ENCODE measurements at regions not wholly inside any gene's neighbourhood (a gene's known extent, or its start where the extent isn't known, plus 50 kb on each side); places are given as distances from the start of the nearest gene placed in this dataset.
"Not testable (repeated sequence)": the region's sequence is repeated elsewhere in the genome, so short reads cannot be mapped to it uniquely, and the experiment has no call there.

DNA sequence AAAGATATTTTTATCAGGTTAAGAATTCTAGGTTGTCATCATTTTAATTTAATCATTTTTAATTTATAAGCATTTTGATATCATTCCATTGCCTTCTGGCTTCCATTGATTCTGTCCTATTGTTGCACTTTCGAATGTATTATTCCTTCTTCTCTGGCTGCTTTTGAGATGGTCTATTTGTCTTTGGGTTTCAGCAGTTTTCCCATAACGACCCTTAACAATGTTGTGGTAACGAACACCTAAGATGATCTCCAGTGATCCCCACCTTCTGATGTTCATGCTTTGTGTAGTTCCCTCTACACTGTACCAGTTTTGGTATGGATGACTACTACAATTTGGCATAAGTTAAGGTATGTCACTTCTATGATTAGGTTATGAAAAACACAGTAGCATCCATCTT lies 59.9 kb downstream of the MINAR1 start:
- ChIA-PET POLR2A (no interaction called here), CTCF (no interaction called here)
- no peaks in the 10 kb centered on the region for H3K4me1 Mint-ChIP-seq (ENCODE audit: low read depth)
- H3K4me3 Mint-ChIP-seq = no peak overlapping the region
- H3K9me3 Mint-ChIP-seq = no peaks in the 10 kb centered on the region
- peaks cover 14% of the 10 kb centered on the region for H3K27me3 Mint-ChIP-seq
- H3K27ac Mint-ChIP-seq = no peak overlapping the region
- no peaks in the 10 kb centered on the region for H3K36me3 Mint-ChIP-seq
- intact Hi-C loops (cut with micrococcal nuclease) = no loop called here
- no peak for DNase-seq

DNA sequence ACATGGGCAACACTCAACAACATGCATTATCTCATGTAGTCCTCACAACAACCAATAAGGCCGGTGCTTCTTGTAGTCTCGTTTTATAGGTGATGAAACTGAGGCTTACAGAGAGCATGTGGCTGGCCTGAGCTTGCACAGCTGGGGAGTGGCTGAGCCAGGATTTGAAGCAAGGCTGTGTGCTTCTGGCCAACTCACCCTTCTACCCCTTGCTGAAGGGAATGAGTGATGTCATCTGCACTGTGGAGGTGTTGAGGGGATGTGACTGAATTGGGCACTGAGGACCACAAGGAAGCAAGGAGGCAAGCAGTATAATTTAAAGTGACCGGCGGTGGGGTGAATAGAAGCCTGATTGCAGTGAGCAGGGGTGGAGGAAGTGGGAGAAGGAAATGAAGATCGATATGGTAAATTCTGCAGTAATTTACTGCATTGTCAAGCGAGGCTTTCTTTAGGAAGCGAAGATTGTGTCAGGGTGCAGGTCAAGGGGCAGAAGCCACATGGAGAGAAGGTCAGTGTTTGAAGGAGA lies 62.3 kb downstream of the MINAR1 start:
- Mint-ChIP-seq H3K36me3 (no peaks in the 10 kb centered on the region), H3K9me3 (no peaks in the 10 kb centered on the region), H3K4me1 (ENCODE audit: low read depth) (no peaks in the 10 kb centered on the region), H3K27me3 (peaks cover 16% of the 10 kb centered on the region), H3K4me3 (no peak overlapping the region), H3K27ac (no peak overlapping the region)
- ChIA-PET CTCF (no interaction called here), POLR2A (no interaction called here)
- DNase-seq = no peak
- intact Hi-C loops (cut with micrococcal nuclease) = no loop called here

DNA sequence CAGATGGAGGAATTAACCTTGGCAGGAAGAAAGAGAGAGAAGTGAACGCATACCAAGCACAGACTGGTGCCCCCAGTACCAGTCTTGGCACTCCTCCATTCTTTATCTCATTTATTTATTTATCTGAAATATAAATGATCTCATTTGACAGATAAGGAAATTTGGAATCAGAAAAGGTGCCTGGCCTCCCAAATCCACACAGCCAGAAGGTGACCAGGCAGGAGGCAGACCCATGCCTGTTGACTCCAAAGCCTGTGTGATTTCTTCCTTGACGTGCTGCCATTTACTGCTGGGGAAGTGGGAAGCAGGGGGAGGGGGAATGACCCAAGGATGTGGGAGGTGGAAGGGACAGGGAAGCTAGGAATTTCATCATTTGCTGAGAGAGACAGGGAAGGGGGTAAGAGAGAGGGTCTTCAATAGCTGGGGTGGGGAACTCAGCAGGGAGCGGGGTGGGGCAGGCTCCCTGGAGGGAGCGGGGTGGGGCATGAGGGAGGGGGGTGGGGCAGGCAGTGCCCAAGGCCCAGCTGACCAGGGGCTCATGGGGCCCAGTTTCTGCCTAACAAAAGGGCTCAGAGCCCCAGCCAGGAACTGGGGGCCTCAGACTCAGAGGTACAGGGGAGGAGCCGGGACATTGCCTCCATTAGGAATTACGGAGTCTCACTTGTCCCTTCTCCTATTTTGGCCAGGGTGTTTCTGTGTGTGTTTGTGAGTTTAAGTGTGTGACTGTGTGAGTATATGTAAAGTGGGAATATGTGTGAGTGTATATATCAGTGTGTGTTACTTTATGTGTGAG lies 63.0 kb downstream of the MINAR1 start:
- CTCF ChIA-PET = no interaction called here
- no peaks in the 10 kb centered on the region for H3K36me3 Mint-ChIP-seq
- no peaks in the 10 kb centered on the region for H3K9me3 Mint-ChIP-seq
- no peak overlapping the region for H3K4me3 Mint-ChIP-seq
- no peak for DNase-seq
- no peaks in the 10 kb centered on the region for H3K4me1 Mint-ChIP-seq (ENCODE audit: low read depth)
- intact Hi-C loops (cut with micrococcal nuclease) = no loop called here
- peaks cover 16% of the 10 kb centered on the region for H3K27me3 Mint-ChIP-seq
- H3K27ac Mint-ChIP-seq = no peak overlapping the region
- POLR2A ChIA-PET = interaction anchor here (0.5 kb wide), 1 partner anchor 1414 kb away, joined by 4 read pairs; no protein-coding TSS in a partner anchor

DNA sequence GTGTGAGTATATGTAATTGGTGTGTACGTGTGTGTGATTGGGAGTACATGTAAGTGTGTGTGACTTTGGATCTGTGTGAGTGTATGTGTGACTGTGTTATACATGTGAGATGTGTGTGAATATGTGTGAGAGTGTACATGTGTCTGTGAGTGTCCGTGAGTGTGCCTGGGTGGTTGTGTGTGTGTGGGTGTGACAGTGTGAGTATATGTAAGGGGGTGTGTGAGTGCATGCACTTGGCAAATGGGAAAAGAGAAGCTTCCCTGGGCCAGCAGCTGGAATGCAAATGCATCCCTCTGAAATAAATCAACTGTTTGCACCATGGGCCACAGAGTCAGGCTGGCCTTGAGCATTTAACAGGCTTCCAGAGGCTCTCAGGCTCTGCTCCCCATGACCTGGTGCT lies 63.6 kb downstream of the MINAR1 start:
- CTCF ChIA-PET = no interaction called here

DNA sequence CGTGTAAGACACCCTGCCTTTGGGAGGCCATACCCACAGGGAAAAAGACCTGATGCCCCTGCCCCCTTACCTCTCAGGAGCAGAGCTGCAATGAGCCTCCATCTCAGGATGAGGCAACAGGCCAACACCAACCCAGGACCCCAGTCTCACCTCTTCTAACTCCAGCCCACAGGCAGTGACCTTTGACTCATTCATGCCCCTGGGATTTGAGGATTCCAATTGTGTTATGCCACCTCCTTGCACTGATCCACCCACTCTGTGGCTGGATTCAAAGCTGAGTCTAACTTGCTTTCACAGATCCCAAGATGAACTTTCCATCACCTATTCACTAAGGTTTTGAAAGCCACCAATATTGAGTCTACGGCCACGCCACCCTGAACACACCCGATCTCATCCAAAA lies 64.7 kb downstream of the MINAR1 start:
- no peak overlapping the region for H3K27ac Mint-ChIP-seq
- no peaks in the 10 kb centered on the region for H3K9me3 Mint-ChIP-seq
- H3K4me3 Mint-ChIP-seq = no peak overlapping the region
- no peaks in the 10 kb centered on the region for H3K4me1 Mint-ChIP-seq (ENCODE audit: low read depth)
- peaks cover 16% of the 10 kb centered on the region for H3K27me3 Mint-ChIP-seq
- no peaks in the 10 kb centered on the region for H3K36me3 Mint-ChIP-seq
- intact Hi-C loops (cut with micrococcal nuclease) = no loop called here
- ChIA-PET CTCF (no interaction called here), POLR2A (no interaction called here)
- DNase-seq = no peak

More for the DNA sequence above, 63.6 kb downstream of the MINAR1 start:
- no peaks in the 10 kb centered on the region for H3K4me1 Mint-ChIP-seq (ENCODE audit: low read depth)
- peaks cover 16% of the 10 kb centered on the region for H3K27me3 Mint-ChIP-seq
- DNase-seq = no peak
- no peaks in the 10 kb centered on the region for H3K9me3 Mint-ChIP-seq
- no peak overlapping the region for H3K4me3 Mint-ChIP-seq
- intact Hi-C loops (cut with micrococcal nuclease) = no loop called here
- H3K36me3 Mint-ChIP-seq = no peaks in the 10 kb centered on the region
- no peak overlapping the region for H3K27ac Mint-ChIP-seq
- POLR2A ChIA-PET = interaction anchor here (0.5 kb wide), 1 partner anchor 1414 kb away, joined by 4 read pairs; no protein-coding TSS in a partner anchor

DNA sequence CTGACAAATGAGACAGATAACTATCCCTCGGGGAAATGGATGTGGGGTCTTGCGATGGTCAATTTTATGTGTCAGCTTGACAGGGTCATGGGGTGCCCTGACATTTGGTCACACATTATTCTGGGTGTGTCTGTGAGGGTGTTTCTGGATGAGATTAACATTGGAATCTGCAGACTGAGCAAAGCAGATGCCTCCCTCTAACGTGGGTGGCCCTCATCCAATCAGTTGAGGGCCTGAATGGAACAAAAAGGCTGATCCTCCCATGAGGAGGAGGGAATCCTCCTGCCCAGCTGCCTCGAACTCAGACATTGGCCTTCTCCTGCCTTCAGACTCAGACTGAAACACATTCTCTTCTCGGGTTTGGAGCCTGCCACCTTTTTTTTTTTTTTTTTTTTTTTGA lies 69.0 kb downstream of the MINAR1 start:
- no peak for DNase-seq
- H3K4me3 Mint-ChIP-seq = no peak overlapping the region
- H3K9me3 Mint-ChIP-seq = no peaks in the 10 kb centered on the region
- H3K27me3 Mint-ChIP-seq = peaks cover 2% of the 10 kb centered on the region
- POLR2A ChIA-PET = no interaction called here
- H3K36me3 Mint-ChIP-seq = no peaks in the 10 kb centered on the region
- H3K27ac Mint-ChIP-seq = no peak overlapping the region
- no peaks in the 10 kb centered on the region for H3K4me1 Mint-ChIP-seq (ENCODE audit: low read depth)
- CTCF ChIA-PET = no interaction called here
- intact Hi-C loops (cut with micrococcal nuclease) = no loop called here

DNA sequence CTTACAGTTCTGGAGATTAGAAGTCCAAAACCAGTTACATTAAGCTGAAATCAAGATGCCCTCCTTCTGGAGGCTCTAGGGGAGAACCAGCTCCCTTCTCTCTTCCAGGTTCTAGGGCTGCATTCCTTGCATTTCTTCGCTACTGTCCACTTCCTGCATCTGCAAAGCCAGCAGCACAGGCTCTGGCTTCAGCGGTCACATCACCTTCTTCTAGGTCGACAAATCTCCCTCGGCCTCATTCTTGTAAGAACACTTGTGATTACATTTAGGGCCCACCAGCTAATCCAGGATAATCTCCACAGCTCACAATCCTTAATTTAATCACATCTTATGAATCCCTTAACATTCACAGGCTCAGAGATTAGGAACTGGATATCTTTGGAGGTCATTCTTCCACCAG lies 73.8 kb downstream of the MINAR1 start:
- ChIA-PET POLR2A (no interaction called here), CTCF (no interaction called here)
- intact Hi-C loops (cut with micrococcal nuclease) = no loop called here
- H3K27ac Mint-ChIP-seq = no peak overlapping the region
- H3K27me3 Mint-ChIP-seq = no peaks in the 10 kb centered on the region
- DNase-seq = no peak
- H3K9me3 Mint-ChIP-seq = no peaks in the 10 kb centered on the region
- H3K4me3 Mint-ChIP-seq = no peak overlapping the region
- H3K4me1 Mint-ChIP-seq (ENCODE audit: low read depth) = no peaks in the 10 kb centered on the region
- H3K36me3 Mint-ChIP-seq = no peaks in the 10 kb centered on the region

DNA sequence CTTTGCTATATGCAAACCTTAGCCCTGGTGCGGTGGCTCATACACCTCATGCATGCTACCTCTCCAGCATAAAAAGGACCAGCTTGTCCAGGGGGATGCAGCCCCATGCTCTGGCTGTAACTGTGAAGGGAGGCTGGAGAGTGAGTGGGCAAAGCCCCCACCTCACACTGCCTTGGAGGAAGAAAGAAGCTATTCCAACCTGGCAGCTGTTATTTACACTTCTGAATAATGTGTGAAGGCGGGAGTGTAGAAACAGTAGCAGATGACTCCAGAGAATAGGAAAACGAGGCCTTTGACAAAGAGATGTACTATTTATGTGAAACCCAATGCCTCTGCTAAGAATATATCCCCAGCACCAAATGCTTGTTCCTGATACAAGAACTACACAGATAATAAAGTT lies 80.7 kb downstream of the MINAR1 start:
- DNase-seq; H3K27ac Mint-ChIP-seq; H3K27me3 Mint-ChIP-seq; POLR2A ChIA-PET; intact Hi-C loops (cut with micrococcal nuclease); H3K4me3 Mint-ChIP-seq; H3K4me1 Mint-ChIP-seq (ENCODE audit: low read depth); H3K36me3 Mint-ChIP-seq; H3K9me3 Mint-ChIP-seq; CTCF ChIA-PET: not testable (repeated sequence)

DNA sequence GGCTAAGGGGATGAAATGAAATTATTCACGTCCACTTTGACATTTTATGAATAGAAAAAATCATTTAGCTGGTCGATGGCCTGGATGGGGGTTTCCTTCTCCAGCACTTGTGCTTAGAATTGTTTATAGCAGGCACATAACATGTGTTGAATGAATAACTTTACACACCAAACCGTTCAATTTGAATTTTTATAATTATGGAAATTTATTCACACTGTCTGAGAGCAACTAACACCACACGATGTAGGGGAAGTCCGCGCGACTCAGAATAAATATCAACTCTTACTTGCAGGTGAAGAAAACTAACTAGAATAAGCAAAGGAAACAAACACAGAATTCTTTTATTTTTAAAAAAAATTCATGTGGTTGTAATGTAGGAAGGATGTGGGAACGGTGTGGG lies 81.3 kb downstream of the MINAR1 start:
- Mint-ChIP-seq H3K4me3 (no peak overlapping the region), H3K27me3 (no peaks in the 10 kb centered on the region), H3K27ac (no peak overlapping the region), H3K9me3 (no peaks in the 10 kb centered on the region), H3K36me3 (no peaks in the 10 kb centered on the region), H3K4me1 (ENCODE audit: low read depth) (no peaks in the 10 kb centered on the region)
- CTCF ChIA-PET = no interaction called here
- no peak for DNase-seq
- POLR2A ChIA-PET = no interaction called here
- intact Hi-C loops (cut with micrococcal nuclease) = no loop called here

DNA sequence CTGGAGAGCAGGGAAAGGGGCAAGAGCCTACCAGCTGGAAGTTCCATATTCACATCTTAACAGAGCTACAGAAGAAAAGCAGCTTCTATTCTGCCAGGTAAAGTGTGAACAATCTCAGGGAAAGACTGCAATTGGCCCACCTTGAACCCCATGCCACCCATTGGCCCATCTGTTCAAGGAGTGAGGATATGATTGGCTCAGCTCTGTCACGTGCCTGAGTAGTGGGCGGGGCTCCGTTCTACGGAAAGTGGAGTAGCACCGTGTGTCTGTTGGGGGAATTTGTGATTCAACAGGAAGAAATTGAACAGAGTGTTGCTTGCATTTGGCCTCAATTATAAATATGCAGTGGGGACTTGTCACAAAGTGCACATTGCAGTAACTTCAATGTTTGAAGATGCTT lies 81.8 kb downstream of the MINAR1 start:
- no peaks in the 10 kb centered on the region for H3K36me3 Mint-ChIP-seq
- intact Hi-C loops (cut with micrococcal nuclease) = no loop called here
- H3K27ac Mint-ChIP-seq = no peak overlapping the region
- ChIA-PET CTCF (no interaction called here), POLR2A (no interaction called here)
- H3K27me3 Mint-ChIP-seq = no peaks in the 10 kb centered on the region
- no peaks in the 10 kb centered on the region for H3K4me1 Mint-ChIP-seq (ENCODE audit: low read depth)
- no peaks in the 10 kb centered on the region for H3K9me3 Mint-ChIP-seq
- DNase-seq = no peak
- no peak overlapping the region for H3K4me3 Mint-ChIP-seq

DNA sequence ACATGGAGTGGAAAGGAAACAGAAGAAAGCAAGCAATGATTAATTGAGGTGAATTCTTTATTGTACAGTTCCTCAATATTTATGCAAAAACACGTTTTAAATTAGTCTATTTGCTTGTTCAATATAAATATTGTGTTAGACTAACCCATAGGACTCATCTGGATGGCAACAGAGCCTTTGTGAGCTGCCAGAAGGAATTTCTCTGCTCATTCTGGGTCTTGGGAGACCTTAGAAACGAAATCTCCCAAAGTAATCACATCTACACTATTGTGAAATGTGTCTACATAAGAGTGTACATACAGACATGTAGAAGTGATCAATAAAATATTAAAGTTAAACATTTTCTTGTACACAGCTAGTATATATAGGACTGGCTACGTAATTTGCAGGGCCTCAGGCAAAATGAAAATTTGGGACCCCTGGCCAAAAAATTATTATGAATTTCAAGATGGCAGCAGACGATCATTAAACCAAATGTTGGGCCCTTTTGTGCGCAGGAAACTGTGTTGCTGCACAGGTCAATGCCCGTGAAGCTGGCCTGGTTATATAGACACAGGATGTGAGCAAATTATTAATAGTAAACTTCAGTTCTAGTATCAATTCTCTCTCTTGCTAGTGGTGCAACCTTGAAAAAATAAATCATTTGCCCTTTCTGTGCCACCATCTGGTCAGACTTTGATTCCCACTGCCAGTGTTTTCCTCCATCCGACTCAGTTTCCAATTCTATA lies 83.3 kb downstream of the MINAR1 start:
- Mint-ChIP-seq H3K4me3 (no peak overlapping the region), H3K27ac (no peak overlapping the region), H3K36me3 (no peaks in the 10 kb centered on the region), H3K27me3 (peaks cover under 1% of the 10 kb centered on the region), H3K4me1 (ENCODE audit: low read depth) (no peaks in the 10 kb centered on the region), H3K9me3 (no peaks in the 10 kb centered on the region)
- intact Hi-C loops (cut with micrococcal nuclease) = no loop called here
- ChIA-PET POLR2A (no interaction called here), CTCF (interaction anchor here (0.6 kb wide), 1 partner anchor 43 kb away, joined by 3 read pairs; no protein-coding TSS in a partner anchor)
- DNase-seq = no peak

DNA sequence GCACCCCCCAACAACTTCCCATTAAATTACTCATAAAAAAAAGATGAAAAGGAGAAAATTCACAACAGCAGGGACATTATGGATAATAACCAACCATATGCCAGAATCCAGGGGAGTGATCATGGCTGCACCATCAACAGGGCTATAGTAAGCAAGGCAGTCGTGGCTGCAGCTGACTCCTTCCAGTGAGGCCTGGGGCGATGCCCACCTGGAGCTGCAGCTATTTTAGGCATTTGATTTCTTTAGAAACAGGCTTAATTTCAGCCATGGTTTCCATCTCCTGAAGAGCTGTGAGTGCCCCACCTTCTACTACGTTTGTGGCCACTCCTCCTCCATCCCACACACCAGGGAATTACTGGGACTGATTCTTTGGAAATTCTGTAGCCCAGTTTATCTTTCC lies 84.0 kb downstream of the MINAR1 start:
- no peak overlapping the region for H3K27ac Mint-ChIP-seq
- H3K4me1 Mint-ChIP-seq (ENCODE audit: low read depth) = no peaks in the 10 kb centered on the region
- H3K36me3 Mint-ChIP-seq = no peaks in the 10 kb centered on the region
- ChIA-PET POLR2A (no interaction called here), CTCF (no interaction called here)
- no peaks in the 10 kb centered on the region for H3K9me3 Mint-ChIP-seq
- intact Hi-C loops (cut with micrococcal nuclease) = no loop called here
- no peak for DNase-seq
- H3K27me3 Mint-ChIP-seq = peaks cover 5% of the 10 kb centered on the region
- no peak overlapping the region for H3K4me3 Mint-ChIP-seq

DNA sequence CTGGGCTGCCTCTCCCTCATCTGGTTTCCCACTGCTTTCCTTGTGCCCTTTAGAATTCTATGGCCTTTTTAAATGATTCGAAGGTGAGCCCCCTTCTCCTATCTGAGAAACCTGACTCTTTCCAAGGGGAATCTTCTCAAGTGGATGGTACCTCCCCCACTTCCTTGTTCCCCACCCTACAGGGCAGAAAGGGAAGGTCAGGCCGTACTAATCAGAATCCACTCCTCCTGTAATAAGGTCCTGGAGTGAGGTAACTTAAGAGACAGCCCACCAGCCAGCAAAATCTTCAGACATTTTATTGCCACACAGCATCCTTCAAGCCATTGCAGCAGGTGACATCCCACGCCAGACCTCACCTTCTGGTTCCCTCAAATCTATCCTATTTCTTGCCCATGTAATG lies 84.5 kb downstream of the MINAR1 start:
- intact Hi-C loops (cut with micrococcal nuclease) = no loop called here
- no peak overlapping the region for H3K4me3 Mint-ChIP-seq
- H3K36me3 Mint-ChIP-seq = no peaks in the 10 kb centered on the region
- no peaks in the 10 kb centered on the region for H3K4me1 Mint-ChIP-seq (ENCODE audit: low read depth)
- CTCF ChIA-PET = no interaction called here
- POLR2A ChIA-PET = no interaction called here
- H3K9me3 Mint-ChIP-seq = no peaks in the 10 kb centered on the region
- DNase-seq = no peak
- no peak overlapping the region for H3K27ac Mint-ChIP-seq
- H3K27me3 Mint-ChIP-seq = peaks cover 5% of the 10 kb centered on the region
